Non-pigmented ciliary epithelial cell (primary cell): ENCODE measurements at regions not wholly inside any gene's neighbourhood (a gene's known extent, or its start where the extent isn't known, plus 50 kb on each side); places are given as distances from the start of the nearest gene placed in this dataset.
"Not testable (repeated sequence)": the region's sequence is repeated elsewhere in the genome, so short reads cannot be mapped to it uniquely, and the experiment has no call there.

Experiments used
- DNase-seq: peaks from one replicate; pipeline ENCODE4 v3.0.0-alpha.2; 2010; ENCODE audit warnings: low read depth

DNA sequence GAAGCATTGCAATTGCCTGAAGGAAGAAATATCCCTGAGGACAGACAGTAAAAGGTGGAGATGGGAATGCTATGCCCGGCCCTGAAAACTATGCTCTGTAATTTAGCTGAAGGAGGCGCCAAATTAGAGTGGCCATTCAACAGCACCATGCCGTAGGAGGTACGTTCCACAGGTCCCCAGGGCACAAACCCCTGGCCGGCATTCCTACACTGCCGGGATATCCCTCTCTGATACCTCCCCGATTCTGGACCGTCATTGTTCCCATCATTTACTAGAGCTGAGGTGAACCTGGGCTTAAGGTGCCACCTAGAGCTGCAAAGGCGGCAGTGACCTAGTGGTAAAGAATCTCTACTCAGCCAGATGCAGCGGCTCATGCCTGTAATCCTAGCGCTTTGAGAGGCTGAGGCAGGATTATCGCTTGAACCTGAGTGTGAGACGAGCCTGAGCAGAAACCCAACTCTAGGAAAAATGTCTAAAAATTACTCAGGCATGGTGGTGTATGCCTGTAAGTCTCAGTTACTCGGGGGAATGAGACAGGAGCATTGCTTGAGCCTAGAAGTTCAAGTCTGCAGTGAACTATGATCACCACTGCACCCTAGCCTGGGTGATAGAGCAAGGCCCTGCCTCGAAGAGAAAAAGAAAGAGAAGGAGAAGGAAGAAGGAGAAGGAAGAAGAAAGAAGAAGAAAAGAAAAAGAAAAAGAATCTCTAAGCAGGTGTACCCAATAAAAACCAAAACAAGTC is 53.0 kb upstream of the TNKS2 start:
- no peak for DNase-seq

DNA sequence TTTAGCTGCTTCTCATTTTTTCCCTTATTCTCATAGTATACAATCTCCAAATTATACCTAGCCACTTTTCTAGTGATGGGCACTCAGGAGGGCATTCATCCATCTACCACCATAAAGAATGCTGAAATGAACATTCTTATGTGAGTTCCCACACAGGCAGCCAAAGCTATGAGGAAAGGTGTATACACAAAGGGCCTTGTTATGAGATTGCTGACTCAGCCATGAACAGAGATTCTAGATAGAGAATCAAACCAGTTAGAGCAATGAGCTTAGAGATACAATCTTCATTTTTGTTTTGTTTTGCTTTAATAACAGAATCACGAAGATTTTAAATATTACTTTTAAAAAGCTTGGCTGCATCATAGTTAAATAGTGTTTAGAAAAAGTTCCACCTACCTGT is 54.8 kb upstream of the TNKS2 start:
- no peak for DNase-seq

DNA sequence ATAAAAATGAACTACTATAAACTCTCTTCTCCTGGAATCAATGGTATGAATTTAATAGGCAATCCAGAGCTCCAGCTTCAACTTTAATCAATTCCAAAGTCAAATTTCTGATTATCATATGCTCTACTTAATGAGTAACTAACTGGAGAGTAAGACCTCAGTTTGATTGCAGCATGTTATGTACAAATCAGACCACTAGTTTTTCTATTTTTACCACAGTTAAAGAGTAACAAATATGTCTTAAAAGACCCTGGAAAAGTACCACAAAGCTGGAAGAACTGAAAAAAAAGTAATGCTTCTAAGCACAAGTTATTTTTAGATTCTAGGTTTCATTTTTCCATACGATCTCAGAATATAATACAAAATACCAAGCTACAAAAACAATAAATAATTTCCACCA is 56.0 kb upstream of the TNKS2 start:
- no peak for DNase-seq

DNA sequence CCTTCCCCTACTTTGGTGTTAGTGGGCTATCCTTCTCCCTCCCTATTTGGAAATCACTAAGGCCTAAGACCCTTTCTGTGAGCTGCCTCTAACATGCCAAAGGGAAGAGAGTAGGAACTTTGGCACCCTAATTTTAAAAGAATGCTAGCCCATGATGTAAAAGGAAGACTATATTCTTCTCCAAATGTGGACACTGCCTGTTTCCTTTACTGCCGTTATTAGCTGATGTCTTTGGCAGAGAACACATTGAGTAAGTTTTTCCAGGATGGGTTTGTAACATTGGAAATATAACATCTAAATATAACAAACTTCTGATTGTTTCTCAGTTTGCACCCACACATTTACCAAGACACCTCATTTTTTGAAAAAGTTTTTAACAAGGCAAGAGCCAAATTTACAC is 56.9 kb upstream of the TNKS2 start:
- no peak for DNase-seq

DNA sequence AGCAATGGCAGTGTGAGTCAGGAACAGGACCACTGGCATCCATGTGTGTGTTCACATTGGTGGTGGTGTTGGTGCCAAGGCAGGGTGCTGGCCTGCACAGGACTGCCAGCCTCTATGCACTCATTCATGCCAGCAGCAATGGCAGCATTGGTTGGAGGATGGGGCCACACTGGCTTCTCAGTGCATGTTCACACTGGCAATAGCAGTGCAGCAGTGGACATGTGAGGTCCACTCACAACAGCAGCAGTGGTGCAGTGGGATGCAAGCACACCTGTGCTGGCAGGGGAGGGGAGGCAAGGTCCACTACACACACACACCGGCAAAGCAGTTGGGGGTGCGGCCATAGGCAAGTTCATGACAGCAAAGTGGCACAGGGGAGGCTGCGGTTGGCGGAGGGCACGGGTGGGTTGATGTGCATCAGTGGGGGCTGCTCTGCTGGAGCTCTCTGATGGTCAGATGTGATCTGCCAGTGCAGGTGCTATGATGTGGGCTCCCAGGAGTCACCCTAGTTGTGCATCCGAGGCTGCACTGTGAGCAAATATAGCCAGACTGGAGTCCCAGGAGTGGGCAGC is 57.8 kb upstream of the TNKS2 start:
- no peak for DNase-seq

DNA sequence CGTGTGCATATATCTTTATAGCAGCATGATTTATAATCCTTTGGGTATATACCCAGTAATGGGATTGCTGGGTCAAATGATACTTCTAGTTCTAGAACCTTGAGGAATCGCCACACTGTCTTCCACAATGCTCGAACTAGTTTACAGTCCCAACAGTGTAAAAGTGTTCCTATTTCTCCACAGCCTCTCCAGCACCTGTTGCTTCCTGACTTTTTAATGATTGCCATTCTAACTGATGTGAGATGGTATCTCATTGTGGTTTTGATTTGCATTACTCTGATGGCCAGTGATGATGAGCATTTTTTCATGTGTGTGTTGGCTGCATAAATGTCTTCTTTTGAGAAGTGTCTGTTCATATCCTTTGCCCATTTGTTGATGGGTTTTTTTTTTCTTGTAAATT is 66.0 kb upstream of the TNKS2 start:
- DNase-seq, result not testable (repeated sequence)

DNA sequence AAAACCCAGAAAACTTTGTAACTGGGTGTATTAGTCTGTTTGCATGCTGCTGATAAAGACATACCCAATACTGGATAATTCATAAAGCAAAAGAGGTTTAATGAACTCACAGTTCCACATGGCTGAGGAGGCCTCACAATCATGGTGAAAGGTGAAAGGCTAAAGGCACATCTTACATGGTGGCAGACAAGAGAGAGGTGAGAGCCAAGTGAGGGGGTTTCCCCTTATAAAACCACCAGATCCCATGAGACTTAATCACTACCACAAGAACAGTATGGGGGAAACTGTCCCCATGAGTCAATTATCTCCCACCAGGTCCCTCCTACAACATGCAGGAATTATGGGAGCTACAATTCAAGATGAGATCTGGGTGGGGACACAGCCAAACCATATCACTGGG is 68.9 kb upstream of the TNKS2 start:
- not testable (repeated sequence) for DNase-seq

DNA sequence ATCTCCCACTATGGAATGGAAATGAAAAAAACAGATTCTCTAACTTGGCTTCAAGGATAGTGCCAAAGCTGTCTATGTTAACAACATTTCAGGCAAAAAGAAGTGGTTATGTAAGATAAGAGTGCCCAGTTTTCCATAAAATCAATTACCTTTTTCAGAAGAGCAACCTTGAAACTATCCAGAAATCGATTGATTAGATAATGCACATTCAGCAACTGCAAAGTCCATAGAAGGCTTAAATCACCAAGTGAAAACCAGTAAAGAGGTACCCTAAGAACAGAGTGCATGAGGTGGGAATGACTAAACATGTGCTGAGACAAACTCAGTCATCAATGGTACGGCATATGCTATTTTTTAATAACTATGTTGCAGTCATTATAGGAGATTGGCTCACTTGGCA is 71.9 kb upstream of the TNKS2 start:
- DNase-seq, result no peak

DNA sequence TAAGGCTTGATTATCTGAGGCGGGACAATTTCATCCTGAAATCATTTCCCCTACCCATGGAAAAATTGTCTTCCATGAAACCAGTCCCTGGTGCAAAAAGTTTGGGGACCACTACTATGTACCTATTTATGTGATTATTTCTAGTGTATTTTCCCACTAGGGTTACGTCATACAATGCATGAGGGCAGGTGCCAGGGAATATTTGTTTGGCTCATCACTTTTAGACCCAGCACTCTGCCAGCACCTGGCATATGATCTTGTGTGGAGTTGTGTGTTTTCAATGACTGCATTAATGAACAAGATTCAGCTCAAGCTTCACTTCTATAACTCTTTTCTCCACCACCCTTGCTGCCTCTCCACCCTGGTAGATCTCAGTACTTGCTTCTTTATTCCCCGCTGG is 73.3 kb upstream of the TNKS2 start:
- no peak for DNase-seq

DNA sequence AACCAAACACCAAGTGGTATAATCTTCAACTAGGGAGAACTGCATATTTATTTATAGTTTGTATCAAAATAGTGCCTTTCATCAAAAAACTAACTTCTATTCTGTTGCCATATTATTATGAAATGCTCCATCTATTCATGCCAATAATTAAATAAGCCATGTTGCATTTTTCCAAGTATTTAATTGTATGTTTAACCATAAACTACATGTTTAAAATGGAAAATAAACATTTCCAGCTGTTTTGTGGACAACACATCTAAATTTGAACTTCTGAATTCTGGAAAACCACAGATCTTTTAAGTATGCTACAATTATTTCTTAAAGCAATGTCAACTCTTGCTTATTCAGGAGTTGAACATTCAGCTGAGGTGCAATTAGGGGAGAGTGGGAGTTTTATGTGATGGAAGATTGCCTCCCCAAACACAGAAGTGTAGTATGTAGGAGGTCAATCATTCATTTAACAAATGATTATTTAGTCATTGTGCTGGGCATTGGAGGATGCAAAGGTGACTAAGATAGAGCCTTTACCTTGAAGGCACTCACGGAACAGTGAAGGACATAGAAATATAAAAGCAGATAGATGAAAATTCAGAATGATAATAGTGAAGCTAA is 80.7 kb upstream of the PPP1R3C start:
- no peak for DNase-seq

DNA sequence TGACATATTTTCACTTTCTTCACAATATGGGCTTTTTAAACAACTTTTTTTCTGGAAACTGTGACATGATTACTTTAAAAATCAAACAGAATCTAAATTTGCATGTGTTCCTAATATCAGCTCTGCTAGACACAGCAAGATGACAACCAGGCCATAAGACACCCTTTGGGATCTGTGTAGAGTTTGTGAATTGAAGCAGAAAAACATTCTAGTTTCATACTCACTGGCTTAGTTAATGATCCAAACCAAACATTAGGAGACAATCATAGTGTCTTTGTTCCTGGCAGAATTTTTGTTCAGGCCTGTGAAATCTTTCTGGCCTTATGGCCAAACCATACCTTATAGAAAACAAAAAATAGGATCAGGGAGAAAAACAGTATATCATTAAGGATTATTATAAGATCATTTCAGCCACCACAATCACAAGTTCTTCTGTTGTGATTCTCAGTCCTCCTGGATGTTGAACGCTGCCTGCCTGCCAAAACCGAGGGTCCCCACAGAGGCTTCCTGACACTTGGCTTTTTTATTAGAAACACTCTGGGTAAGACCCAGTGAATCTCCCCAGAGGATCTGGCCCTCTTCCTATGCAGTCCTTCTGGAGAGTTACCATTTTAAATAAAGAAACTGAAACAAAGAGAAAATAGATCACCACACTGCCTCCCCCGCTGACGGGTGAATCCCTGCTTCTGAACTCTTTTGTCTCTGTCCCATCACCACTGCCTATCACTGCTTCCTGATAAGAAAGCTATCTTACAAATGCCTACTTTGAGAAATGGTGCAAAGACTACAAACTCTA is 79.2 kb upstream of the PPP1R3C start:
- no peak for DNase-seq

DNA sequence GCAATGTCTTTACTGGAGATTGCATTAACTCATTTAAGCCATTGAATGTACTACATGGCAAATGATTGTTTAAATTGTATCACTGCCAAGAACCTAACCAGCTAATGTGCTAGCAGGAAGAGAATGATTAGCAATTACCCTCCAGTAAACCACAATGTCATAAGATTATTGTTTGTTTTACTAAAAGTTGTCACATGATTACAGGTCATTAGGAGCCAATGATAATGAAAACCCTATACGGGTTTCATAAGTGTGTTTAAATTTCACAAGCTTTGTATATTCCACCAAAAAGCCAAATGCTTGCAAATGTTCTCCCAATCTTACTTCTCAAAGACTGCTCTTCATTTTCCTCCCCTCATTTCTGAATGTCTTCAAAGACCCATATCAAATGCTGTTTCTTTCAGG is 76.5 kb upstream of the PPP1R3C start:
- no peak for DNase-seq

DNA sequence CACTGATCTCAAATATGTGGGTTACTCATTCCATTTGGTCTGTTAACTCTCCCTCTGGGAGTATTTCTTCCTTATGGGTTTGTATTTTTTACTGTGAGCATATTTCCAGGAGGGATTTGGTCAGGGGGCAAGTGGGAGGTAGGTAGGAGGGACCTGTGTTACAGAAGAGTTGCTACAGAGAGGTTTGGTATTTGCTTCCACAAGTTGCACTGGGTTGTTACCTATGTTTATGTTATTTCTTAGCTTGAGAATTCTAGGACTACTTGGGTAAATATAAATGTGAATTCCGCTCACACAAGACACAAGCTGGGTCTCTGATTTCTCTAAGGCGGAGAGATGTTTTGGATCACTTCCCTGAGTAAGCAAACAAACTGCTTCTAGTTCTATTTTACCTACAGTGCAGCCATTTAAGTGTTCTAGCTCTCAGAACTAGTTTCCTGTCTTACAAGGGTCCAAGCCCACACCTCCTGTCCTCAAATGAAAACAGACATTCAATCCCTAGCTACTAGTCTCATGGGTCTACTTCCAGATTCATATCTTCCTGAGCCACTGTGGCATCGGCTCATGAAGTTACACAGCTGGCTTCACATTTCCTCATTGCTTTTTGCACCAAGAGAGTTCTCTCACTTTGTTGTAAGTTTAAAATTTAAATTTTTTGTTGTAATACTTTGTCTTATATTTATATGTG is 75.4 kb upstream of the PPP1R3C start:
- no peak for DNase-seq

DNA sequence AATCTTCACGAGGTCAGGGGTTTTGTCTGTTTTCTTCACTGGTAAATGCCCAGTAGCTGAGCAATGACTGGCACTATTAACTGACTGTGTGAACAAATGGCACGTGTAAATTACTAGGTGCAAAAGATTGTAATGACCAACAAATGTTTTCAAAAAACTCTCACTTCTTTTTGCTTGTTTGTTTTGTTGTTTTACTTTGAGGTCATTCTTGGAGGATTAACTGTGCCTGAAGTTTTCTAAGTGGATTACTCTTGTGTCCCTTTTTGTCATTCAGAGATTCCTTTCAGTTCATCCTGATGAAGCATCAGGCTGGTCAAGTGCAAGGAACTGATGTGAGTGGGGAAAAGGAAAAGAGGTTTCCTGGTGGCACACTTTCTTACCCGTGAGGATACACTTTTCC is 74.4 kb upstream of the PPP1R3C start:
- no peak for DNase-seq

DNA sequence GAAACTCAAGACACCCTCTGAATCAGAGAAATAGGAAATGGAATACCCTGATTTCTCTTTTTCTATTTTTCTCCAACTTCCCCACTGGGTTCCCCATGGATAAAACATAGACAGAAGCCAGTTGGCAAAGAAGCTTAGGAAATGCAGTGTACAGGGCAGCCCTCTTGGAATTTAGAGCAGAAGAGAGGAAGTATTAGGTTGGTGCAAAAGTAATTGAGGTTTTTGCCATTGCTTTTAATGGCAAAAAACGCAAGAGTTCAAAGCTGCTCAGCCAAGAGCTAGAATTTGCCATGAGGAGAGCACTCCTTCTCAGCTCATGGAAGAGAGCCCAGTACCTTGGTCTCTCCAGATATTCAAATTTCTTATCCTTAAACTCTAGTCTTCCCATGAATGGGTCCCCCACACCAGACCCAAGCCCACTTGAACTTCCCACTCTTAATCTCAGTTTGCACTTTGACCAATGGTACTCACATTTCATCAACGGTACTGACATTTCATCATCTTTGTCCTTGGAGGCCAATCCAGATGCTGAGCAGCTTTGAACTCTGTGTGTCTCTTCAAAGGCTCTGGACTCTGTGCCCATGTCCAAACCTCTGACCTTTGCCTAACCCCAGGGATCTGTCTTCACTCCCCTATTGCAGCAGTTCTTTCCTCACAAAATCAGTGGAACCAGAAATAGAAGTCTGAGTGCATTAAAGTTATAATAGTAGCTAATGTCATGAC is 73.2 kb upstream of the PPP1R3C start:
- DNase-seq, result no peak

DNA sequence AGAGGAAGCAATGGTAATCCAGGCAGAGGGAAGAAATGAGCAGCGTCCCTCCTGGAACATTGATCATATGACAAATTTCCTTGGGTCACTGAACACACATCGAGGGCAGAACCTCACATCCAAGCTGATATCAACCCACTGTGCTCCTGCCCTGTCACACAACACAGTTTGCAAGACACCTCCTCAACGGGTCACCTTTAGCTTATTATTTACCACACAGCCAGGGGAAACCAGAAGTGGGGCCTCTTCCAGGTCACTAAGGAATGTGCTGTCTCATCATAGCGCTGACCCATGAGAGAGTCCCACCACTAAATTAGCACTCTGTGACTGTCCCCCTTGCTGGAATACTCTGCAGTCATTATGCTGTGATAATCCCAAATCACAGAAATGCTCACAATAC is 69.7 kb upstream of the PPP1R3C start:
- no peak for DNase-seq

DNA sequence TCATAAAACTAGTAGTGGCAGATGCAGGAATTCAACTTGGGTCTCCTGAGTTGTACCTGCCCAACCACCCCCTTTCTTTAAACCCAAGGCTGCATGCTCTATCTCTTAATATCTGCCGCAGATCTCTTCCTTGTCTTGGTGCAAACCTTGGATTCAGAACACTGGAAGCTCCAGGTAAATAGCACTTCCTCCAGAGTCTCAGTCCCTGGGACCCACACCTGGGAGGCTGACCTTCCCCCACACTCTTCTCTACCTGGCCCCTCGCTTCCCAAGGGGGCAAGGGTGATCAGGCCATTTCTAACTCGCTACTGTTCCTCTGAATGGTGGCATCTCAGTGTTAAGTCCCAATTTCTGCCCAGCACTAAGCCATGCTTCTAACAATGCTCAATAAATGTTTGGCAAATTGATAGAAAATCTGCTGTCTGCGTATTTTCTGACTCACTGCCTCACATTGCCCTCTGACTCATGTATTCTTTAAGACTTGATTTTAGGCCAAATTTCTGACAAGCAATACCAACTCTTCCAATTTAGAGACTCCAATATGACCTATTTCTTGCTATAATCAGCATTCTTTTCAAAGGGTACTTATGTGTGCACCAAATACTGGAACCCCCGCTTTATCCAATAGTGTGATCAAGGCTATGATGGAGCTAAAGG is 68.0 kb upstream of the PPP1R3C start:
- DNase-seq, result peak; percentile 36

DNA sequence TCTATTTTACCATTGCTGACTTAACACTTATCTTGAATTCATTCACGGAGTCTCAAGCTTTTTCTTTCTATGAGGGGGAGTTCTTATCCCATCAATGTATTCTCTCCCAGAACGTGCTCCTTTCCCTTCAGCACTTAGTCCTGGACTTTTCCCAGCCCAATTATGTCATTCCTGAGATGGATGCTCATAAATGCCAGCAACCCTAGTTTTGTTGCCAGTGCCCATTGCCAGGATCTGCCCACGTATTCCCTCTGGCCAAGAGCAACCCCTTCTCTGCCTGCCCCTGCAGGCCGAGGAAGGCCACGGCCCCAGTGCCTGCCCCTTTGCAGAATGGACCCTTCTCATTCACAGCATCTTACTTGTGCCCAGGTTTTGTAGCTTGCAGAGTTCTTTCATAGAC is 67.4 kb upstream of the PPP1R3C start:
- DNase-seq, result no peak

DNA sequence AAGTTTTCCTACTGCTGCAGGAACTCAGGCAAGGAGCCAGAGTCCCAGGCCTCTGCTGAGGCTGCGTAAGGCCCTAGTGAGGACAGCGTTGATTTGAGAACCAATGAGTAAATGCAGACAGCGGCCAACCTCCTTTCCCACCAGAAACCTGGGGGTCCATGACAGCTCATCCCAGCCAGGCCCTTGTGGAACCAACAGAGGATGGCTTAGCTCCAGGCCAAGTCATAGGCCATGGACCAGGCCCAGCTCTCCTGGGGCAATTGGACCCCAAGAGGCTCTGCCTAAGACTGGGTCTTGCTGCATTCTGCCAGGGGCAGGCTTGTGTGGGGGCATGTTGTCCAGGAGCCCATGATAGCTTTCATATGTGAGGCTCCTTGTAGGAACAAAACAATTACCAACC is 65.4 kb upstream of the PPP1R3C start:
- DNase-seq, result no peak

DNA sequence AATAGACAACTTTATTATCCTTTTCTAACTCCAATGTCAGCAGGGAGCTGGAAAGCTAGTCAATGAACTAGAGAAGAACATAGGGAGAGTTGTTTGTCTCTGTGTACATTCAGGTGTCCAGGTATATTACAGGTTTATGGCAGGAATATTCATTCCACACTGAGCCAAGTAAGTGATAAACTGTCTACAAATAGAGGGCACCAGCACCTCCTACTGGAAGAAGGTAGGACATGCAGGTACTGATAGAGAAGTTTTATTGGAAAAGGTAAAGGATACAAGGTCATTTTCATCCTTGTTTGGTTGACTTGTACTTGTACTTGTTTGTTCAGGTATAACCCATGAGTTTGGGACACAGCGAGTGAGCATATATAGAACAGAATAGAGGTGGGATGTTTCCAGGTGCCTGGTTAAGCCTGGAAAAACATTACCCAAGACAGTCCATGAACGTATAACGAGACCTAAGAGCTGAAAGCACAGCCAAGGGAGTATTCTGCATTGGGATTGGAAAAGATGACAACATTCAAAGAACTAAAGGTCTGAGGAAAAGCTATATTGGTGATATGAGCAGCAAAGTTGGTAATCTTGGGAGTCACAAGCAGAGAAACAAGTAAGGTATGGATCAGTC is 61.4 kb upstream of the PPP1R3C start:
- DNase-seq, result no peak

DNA sequence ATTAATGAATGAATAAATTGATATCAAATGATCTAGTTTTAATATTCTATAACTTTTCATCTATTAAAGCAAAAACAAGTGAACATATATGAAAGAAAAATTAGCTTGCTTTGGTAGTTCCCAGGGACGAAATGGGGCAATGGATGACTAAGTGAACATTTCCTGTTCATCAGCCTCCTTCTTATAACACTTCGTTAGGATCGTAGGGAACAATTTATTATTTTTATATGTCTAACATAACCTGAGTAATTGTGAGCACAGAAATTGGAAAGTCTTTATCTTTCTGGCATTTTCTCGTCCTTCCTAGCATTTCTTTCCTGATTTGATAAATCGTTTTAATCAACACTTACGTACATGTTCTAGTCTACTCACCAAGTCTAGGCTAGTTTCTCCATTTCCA is 59.1 kb upstream of the PPP1R3C start:
- DNase-seq, result no peak
